Activated T-helper 2 cell treated with anti-CD3 and anti-CD28 coated beads, Interferon-gamma antibody, Interleukin-2, Interleukin-4, amounts not matched to agents 10 μg/mL and 5 μg/mL and 100 μg/mL, durations not matched to agents 14 hours and 24 hours and 36 hours (primary cell): ENCODE measurements at regions not wholly inside any gene's neighbourhood (a gene's known extent, or its start where the extent isn't known, plus 50 kb on each side); places are given as distances from the start of the nearest gene placed in this dataset.

Experiments used
- DNase-seq: peaks from one replicate; pipeline ENCODE4 v3.0.0; 2021; ENCODE audit warnings: low spot score
- H3K27ac Mint-ChIP-seq: one replicate; pipeline ENCODE4 v1.8.0; 2021; ENCODE audit warnings: mixed read lengths
- H3K27me3 Mint-ChIP-seq: one replicate; pipeline ENCODE4 v1.8.0; 2021; ENCODE audit warnings: low read depth, mixed read lengths
- H3K36me3 Mint-ChIP-seq: one replicate; pipeline ENCODE4 v1.8.0; 2021; ENCODE audit warnings: low read depth, mixed read lengths
- H3K4me1 Mint-ChIP-seq: one replicate; pipeline ENCODE4 v1.8.0; 2021; ENCODE audit warnings: low read depth, mixed read lengths
- H3K4me3 Mint-ChIP-seq: one replicate; pipeline ENCODE4 v1.8.0; 2021; ENCODE audit warnings: low read depth, mild to moderate bottlenecking, moderate library complexity, mixed read lengths
- H3K9me3 Mint-ChIP-seq: one replicate; pipeline ENCODE4 v1.8.0; 2021; ENCODE audit warnings: mixed read lengths
- intact Hi-C: fragments of 100-400 bp; cut with micrococcal nuclease; formaldehyde crosslinking; loops from one replicate; pipeline ENCODE4 v1.15.1; 2023

- Mint-ChIP-seq H3K36me3 (no peaks in the 10 kb centered on the region), H3K4me1 (no peaks in the 10 kb centered on the region)
- DNase-seq, result no peak
These were observed 64.0 kb upstream of the ARHGAP5 start for GRCh38 chr14:32013083-32013482.

GRCh38 chr14:32014057-32014456 lies 63.0 kb upstream of the ARHGAP5 start:
- intact Hi-C loops, result no loop called here
- no peak for DNase-seq
- no peak overlapping the region for H3K4me3 Mint-ChIP-seq
- no peaks in the 10 kb centered on the region for H3K4me1 Mint-ChIP-seq
- H3K36me3 Mint-ChIP-seq, result no peaks in the 10 kb centered on the region
- no peak overlapping the region for H3K27ac Mint-ChIP-seq
- H3K9me3 Mint-ChIP-seq, result no peaks in the 10 kb centered on the region
- peaks cover 2% of the 10 kb centered on the region for H3K27me3 Mint-ChIP-seq

More at GRCh38 chr14:32013083-32013482, 64.0 kb upstream of the ARHGAP5 start:
- no peak overlapping the region for H3K4me3 Mint-ChIP-seq
- H3K9me3 Mint-ChIP-seq, result no peaks in the 10 kb centered on the region
- intact Hi-C loops, result no loop called here
- H3K27me3 Mint-ChIP-seq, result peaks cover 2% of the 10 kb centered on the region
- no peak overlapping the region for H3K27ac Mint-ChIP-seq

GRCh38 chr14:32014498-32014897 lies 62.6 kb upstream of the ARHGAP5 start:
- no peak for DNase-seq
- H3K4me1 Mint-ChIP-seq, result no peaks in the 10 kb centered on the region
- H3K27me3 Mint-ChIP-seq, result peaks cover 2% of the 10 kb centered on the region
- H3K27ac Mint-ChIP-seq, result no peak overlapping the region
- no peaks in the 10 kb centered on the region for H3K36me3 Mint-ChIP-seq
- intact Hi-C loops, result no loop called here
- no peak overlapping the region for H3K4me3 Mint-ChIP-seq
- no peaks in the 10 kb centered on the region for H3K9me3 Mint-ChIP-seq

- peaks cover 2% of the 10 kb centered on the region for H3K27me3 Mint-ChIP-seq
- no peak overlapping the region for H3K27ac Mint-ChIP-seq
- H3K9me3 Mint-ChIP-seq, result no peaks in the 10 kb centered on the region
- H3K4me3 Mint-ChIP-seq, result no peak overlapping the region
- H3K4me1 Mint-ChIP-seq, result no peaks in the 10 kb centered on the region
- DNase-seq, result no peak
- no peaks in the 10 kb centered on the region for H3K36me3 Mint-ChIP-seq
- intact Hi-C loops, result no loop called here
These were observed 61.9 kb upstream of the ARHGAP5 start for GRCh38 chr14:32015166-32015565.

- no peak overlapping the region for H3K27ac Mint-ChIP-seq
- no peak overlapping the region for H3K4me3 Mint-ChIP-seq
- DNase-seq, result no peak
- intact Hi-C loops, result no loop called here
- no peaks in the 10 kb centered on the region for H3K9me3 Mint-ChIP-seq
- no peaks in the 10 kb centered on the region for H3K36me3 Mint-ChIP-seq
- peaks cover 2% of the 10 kb centered on the region for H3K27me3 Mint-ChIP-seq
- no peaks in the 10 kb centered on the region for H3K4me1 Mint-ChIP-seq
These were observed 59.5 kb upstream of the ARHGAP5 start for GRCh38 chr14:32017587-32017986.

- peaks cover 2% of the 10 kb centered on the region for H3K27me3 Mint-ChIP-seq
- no peaks in the 10 kb centered on the region for H3K4me1 Mint-ChIP-seq
- no peak overlapping the region for H3K27ac Mint-ChIP-seq
- no peaks in the 10 kb centered on the region for H3K36me3 Mint-ChIP-seq
- no peaks in the 10 kb centered on the region for H3K9me3 Mint-ChIP-seq
- no peak for DNase-seq
- intact Hi-C loops, result no loop called here
- no peak overlapping the region for H3K4me3 Mint-ChIP-seq
These were observed 58.6 kb upstream of the ARHGAP5 start for GRCh38 chr14:32018391-32019092.

GRCh38 chr14:32019276-32019675 lies 57.8 kb upstream of the ARHGAP5 start:
- peaks cover 2% of the 10 kb centered on the region for H3K27me3 Mint-ChIP-seq
- H3K27ac Mint-ChIP-seq, result no peak overlapping the region

GRCh38 chr14:32020882-32021281 lies 56.2 kb upstream of the ARHGAP5 start:
- H3K4me1 Mint-ChIP-seq, result no peaks in the 10 kb centered on the region
- no peaks in the 10 kb centered on the region for H3K9me3 Mint-ChIP-seq
- no peak overlapping the region for H3K4me3 Mint-ChIP-seq
- DNase-seq, result no peak
- H3K27me3 Mint-ChIP-seq, result peaks cover 2% of the 10 kb centered on the region
- no peak overlapping the region for H3K27ac Mint-ChIP-seq
- no peaks in the 10 kb centered on the region for H3K36me3 Mint-ChIP-seq
- intact Hi-C loops, result no loop called here

More at GRCh38 chr14:32019276-32019675, 57.8 kb upstream of the ARHGAP5 start:
- Mint-ChIP-seq H3K4me3 (no peak overlapping the region), H3K36me3 (no peaks in the 10 kb centered on the region), H3K9me3 (no peaks in the 10 kb centered on the region), H3K4me1 (no peaks in the 10 kb centered on the region)
- intact Hi-C loops, result no loop called here
- no peak for DNase-seq

GRCh38 chr14:32021341-32021740 lies 55.8 kb upstream of the ARHGAP5 start:
- Mint-ChIP-seq H3K9me3 (no peaks in the 10 kb centered on the region), H3K27me3 (peaks cover 3% of the 10 kb centered on the region), H3K4me1 (no peaks in the 10 kb centered on the region), H3K36me3 (no peaks in the 10 kb centered on the region), H3K4me3 (no peak overlapping the region), H3K27ac (no peak overlapping the region)
- intact Hi-C loops, result no loop called here
- DNase-seq, result no peak

GRCh38 chr14:32022525-32022924 lies 54.6 kb upstream of the ARHGAP5 start:
- Mint-ChIP-seq H3K9me3 (no peaks in the 10 kb centered on the region), H3K4me3 (no peak overlapping the region), H3K4me1 (no peaks in the 10 kb centered on the region), H3K27me3 (peaks cover 3% of the 10 kb centered on the region), H3K27ac (no peak overlapping the region), H3K36me3 (no peaks in the 10 kb centered on the region)
- no peak for DNase-seq
- intact Hi-C loops, result no loop called here

GRCh38 chr14:32022938-32023466 lies 54.1 kb upstream of the ARHGAP5 start:
- Mint-ChIP-seq H3K4me3 (no peak overlapping the region), H3K36me3 (no peaks in the 10 kb centered on the region), H3K27ac (no peak overlapping the region), H3K27me3 (peaks cover 1% of the 10 kb centered on the region), H3K9me3 (no peaks in the 10 kb centered on the region), H3K4me1 (no peaks in the 10 kb centered on the region)
- DNase-seq, result no peak
- intact Hi-C loops, result no loop called here

GRCh38 chr14:32023540-32023939 lies 53.6 kb upstream of the ARHGAP5 start:
- DNase-seq, result no peak
- Mint-ChIP-seq H3K4me1 (no peaks in the 10 kb centered on the region), H3K4me3 (no peak overlapping the region), H3K9me3 (no peaks in the 10 kb centered on the region), H3K36me3 (no peaks in the 10 kb centered on the region), H3K27ac (no peak overlapping the region), H3K27me3 (peaks cover 1% of the 10 kb centered on the region)
- intact Hi-C loops, result no loop called here

- Mint-ChIP-seq H3K9me3 (no peaks in the 10 kb centered on the region), H3K4me3 (no peak overlapping the region), H3K27ac (no peak overlapping the region), H3K27me3 (peaks cover 1% of the 10 kb centered on the region), H3K36me3 (no peaks in the 10 kb centered on the region), H3K4me1 (no peaks in the 10 kb centered on the region)
- no peak for DNase-seq
- intact Hi-C loops, result no loop called here
These were observed 49.7 kb upstream of the ARHGAP5 start for GRCh38 chr14:32027255-32027939.
